ENCODE measurements at regions not wholly inside any gene's neighbourhood (a gene's known extent, or its start where the extent isn't known, plus 50 kb on each side); places are given as distances from the start of the nearest gene placed in this dataset.
"Not testable (repeated sequence)": the region's sequence is repeated elsewhere in the genome, so short reads cannot be mapped to it uniquely, and the experiment has no call there.

DNA sequence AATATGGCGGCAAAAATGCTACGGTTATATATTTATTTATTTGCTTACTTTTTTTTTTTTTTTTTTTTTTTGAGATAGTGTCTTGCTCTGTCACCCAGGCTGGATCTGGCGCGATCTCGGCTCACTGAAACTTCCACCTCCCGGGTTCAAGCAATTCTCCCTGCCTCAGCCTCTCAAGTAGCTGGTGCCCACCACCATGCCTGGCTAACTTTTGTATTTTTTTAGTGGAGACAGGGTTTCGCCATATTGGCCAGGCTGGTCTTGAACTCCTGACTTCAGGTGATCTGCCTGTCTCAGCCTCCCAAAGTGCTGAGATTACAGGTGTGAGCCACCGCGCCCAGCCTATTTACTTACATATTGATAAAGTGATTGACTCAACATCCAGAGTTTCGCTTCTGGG is 511.6 kb downstream of the ZPLD1 start:
- TF ChIP-seq CTCF (IDR thresholded peaks at IDR 0.05; ENCODE audit: poor library complexity); EZH2 (IDR thresholded peaks at IDR 0.05; ENCODE audit: borderline replicate concordance): not testable (repeated sequence)
